ENCODE measurements at regions not wholly inside any gene's neighbourhood (a gene's known extent, or its start where the extent isn't known, plus 50 kb on each side); places are given as distances from the start of the nearest gene placed in this dataset.

DNA sequence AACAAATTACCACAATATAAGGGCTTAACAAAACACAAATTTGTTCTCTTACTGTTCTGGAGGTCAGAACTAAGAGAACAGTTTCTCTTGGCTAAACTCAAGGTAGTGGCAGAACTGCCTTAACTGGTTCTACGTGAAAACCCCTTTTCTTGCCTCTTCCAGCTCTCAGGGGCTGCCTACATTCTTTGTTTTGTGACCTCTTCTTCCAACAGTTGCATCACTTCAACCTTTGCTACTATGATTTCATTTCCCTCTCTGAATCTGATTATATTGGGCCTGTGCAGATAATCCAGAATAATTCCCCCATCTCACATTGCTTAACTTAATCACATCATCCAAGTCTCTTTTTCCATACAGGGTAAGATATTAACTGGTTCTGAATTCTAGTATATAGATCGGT is 624.6 kb downstream of the ZPLD1 start:
- no peak for TF ChIP-seq CTCF (IDR thresholded peaks at IDR 0.05)
- no peak for TF ChIP-seq POLR2AphosphoS5 (IDR thresholded peaks at IDR 0.05)
- TF ChIP-seq POLR2A (IDR thresholded peaks at IDR 0.05; ENCODE audit: low read depth), result no peak
